ENCODE measurements at regions not wholly inside any gene's neighbourhood (a gene's known extent, or its start where the extent isn't known, plus 50 kb on each side); places are given as distances from the start of the nearest gene placed in this dataset.
A peak's percentile ranks its signal among the peaks of the same experiment; 100 is the strongest.

GRCh38 chr1:209250861-209251636 lies 332.5 kb upstream of the CAMK1G start:
- no peak for DNase-seq

- DNase-seq = no peak
These were observed 326.7 kb upstream of the CAMK1G start for GRCh38 chr1:209256766-209257350.

GRCh38 chr1:209257454-209257853 lies 326.1 kb upstream of the CAMK1G start:
- no peak for DNase-seq

- no peak for DNase-seq
These were observed 323.4 kb upstream of the CAMK1G start for GRCh38 chr1:209260136-209260535.

GRCh38 chr1:209262631-209263030 lies 320.9 kb upstream of the CAMK1G start:
- no peak for DNase-seq

GRCh38 chr1:209265301-209265700 lies 318.2 kb upstream of the CAMK1G start:
- DNase-seq = peak; percentile 19

GRCh38 chr1:209266590-209267205 lies 316.8 kb upstream of the CAMK1G start:
- DNase-seq = no peak

- DNase-seq = no peak
These were observed 315.5 kb upstream of the CAMK1G start for GRCh38 chr1:209267968-209268367.

- DNase-seq = no peak
These were observed 315.0 kb upstream of the CAMK1G start for GRCh38 chr1:209268479-209268878.

- DNase-seq = no peak
These were observed 307.2 kb upstream of the CAMK1G start for GRCh38 chr1:209276321-209276720.

- DNase-seq = no peak
These were observed 305.9 kb upstream of the CAMK1G start for GRCh38 chr1:209277662-209278061.

GRCh38 chr1:209291715-209292114 lies 291.8 kb upstream of the CAMK1G start:
- no peak for DNase-seq

- no peak for DNase-seq
These were observed 280.5 kb upstream of the CAMK1G start for GRCh38 chr1:209302779-209303568.

GRCh38 chr1:209304166-209304565 lies 279.3 kb upstream of the CAMK1G start:
- no peak for DNase-seq

GRCh38 chr1:209305221-209305954 lies 278.1 kb upstream of the CAMK1G start:
- DNase-seq = no peak

GRCh38 chr1:209307846-209308245 lies 275.7 kb upstream of the CAMK1G start:
- DNase-seq = no peak

GRCh38 chr1:209309198-209309597 lies 274.3 kb upstream of the CAMK1G start:
- DNase-seq = no peak

GRCh38 chr1:209311770-209312169 lies 271.7 kb upstream of the CAMK1G start:
- no peak for DNase-seq

GRCh38 chr1:209316929-209317328 lies 266.6 kb upstream of the CAMK1G start:
- no peak for DNase-seq

- DNase-seq = no peak
These were observed 265.1 kb upstream of the CAMK1G start for GRCh38 chr1:209318181-209319056.

- DNase-seq = no peak
These were observed 264.5 kb upstream of the CAMK1G start for GRCh38 chr1:209319057-209319432.

GRCh38 chr1:209319549-209319948 lies 264.0 kb upstream of the CAMK1G start:
- DNase-seq = no peak

Measured in SHP77 treated with DMSO at 0.1 percent for 48 hours (cell line).